ENCODE measurements at regions not wholly inside any gene's neighbourhood (a gene's known extent, or its start where the extent isn't known, plus 50 kb on each side); places are given as distances from the start of the nearest gene placed in this dataset.

GRCh38 chr6:139904568-139904967, 530.1 kb upstream of the CITED2 start:
- H3K4me3 ChIP-seq (ENCODE audit: low read depth, low read length), result no peak overlapping the region
- Mint-ChIP-seq H3K27ac (ENCODE audit: unreplicated experiment) (no peak overlapping the region), H3K36me3 (ENCODE audit: insufficient read depth, unreplicated experiment) (no peaks in the 10 kb centered on the region), H3K4me1 (ENCODE audit: low read depth, unreplicated experiment) (no peaks in the 10 kb centered on the region), H3K9me3 (ENCODE audit: unreplicated experiment) (no peaks in the 10 kb centered on the region), H3K4me3 (ENCODE audit: unreplicated experiment) (no peak overlapping the region), H3K27me3 (ENCODE audit: insufficient read depth, unreplicated experiment) (no peaks in the 10 kb centered on the region)
- BruUV-seq (replicated peaks), result no TSS peak
- 0 out of 2 replicates have a peak, but pooled peaks cover 3% of the 10 kb centered on the region for H3K9me3 ChIP-seq
- no peak for DNase-seq
- H3K36me3 ChIP-seq (ENCODE audit: control insufficient read depth, insufficient read depth, low read length), result no peaks in the 10 kb centered on the region
- ChIA-PET POLR2A (no interaction called here), CTCF (interaction anchor here (0.6 kb wide), 1 partner anchor 251 kb away, joined by 3 read pairs; no protein-coding TSS in a partner anchor)
- H3K27me3 ChIP-seq (replicated peaks; ENCODE audit: control insufficient read depth, insufficient read depth, low read length), result no peaks in the 10 kb centered on the region
- intact Hi-C loops (cut with micrococcal nuclease; ENCODE audit: unreplicated experiment), result no loop called here
- no peaks in the 10 kb centered on the region for H3K4me1 ChIP-seq
- TF ChIP-seq CTCF (IDR thresholded peaks at IDR 0.05; ENCODE audit: insufficient read depth in 1 of 2, low read depth in 1 of 2, low read length in 1 of 2, severe bottlenecking in 1 of 2, unreplicated experiment in 1 of 2), result no peak

GRCh38 chr6:139904158-139904533, 529.7 kb upstream of the CITED2 start:
- H3K27me3 ChIP-seq (replicated peaks; ENCODE audit: control insufficient read depth, insufficient read depth, low read length), result no peaks in the 10 kb centered on the region
- intact Hi-C loops (cut with micrococcal nuclease; ENCODE audit: unreplicated experiment), result no loop called here
- no peak for TF ChIP-seq CTCF (IDR thresholded peaks at IDR 0.05; ENCODE audit: insufficient read depth in 1 of 2, low read depth in 1 of 2, low read length in 1 of 2, severe bottlenecking in 1 of 2, unreplicated experiment in 1 of 2)
- ChIA-PET CTCF (no interaction called here), POLR2A (no interaction called here)
- no TSS peak for BruUV-seq (replicated peaks)
- Mint-ChIP-seq H3K36me3 (ENCODE audit: insufficient read depth, unreplicated experiment) (no peaks in the 10 kb centered on the region), H3K9me3 (ENCODE audit: unreplicated experiment) (no peaks in the 10 kb centered on the region), H3K4me1 (ENCODE audit: low read depth, unreplicated experiment) (no peaks in the 10 kb centered on the region), H3K27me3 (ENCODE audit: insufficient read depth, unreplicated experiment) (no peaks in the 10 kb centered on the region), H3K27ac (ENCODE audit: unreplicated experiment) (no peak overlapping the region), H3K4me3 (ENCODE audit: unreplicated experiment) (no peak overlapping the region)
- H3K9me3 ChIP-seq, result 0 out of 2 replicates have a peak, but pooled peaks cover 3% of the 10 kb centered on the region
- no peaks in the 10 kb centered on the region for H3K36me3 ChIP-seq (ENCODE audit: control insufficient read depth, insufficient read depth, low read length)
- H3K4me3 ChIP-seq (ENCODE audit: low read depth, low read length), result no peak overlapping the region
- no peaks in the 10 kb centered on the region for H3K4me1 ChIP-seq
- no peak for DNase-seq

- no peaks in the 10 kb centered on the region for H3K9me3 Mint-ChIP-seq (ENCODE audit: unreplicated experiment)
- TF ChIP-seq CTCF (IDR thresholded peaks at IDR 0.05; ENCODE audit: insufficient read depth in 1 of 2, low read depth in 1 of 2, low read length in 1 of 2, severe bottlenecking in 1 of 2, unreplicated experiment in 1 of 2), result no peak
- intact Hi-C loops (cut with micrococcal nuclease; ENCODE audit: unreplicated experiment), result no loop called here
- no peak overlapping the region for H3K4me3 ChIP-seq (ENCODE audit: low read depth, low read length)
- H3K36me3 Mint-ChIP-seq (ENCODE audit: insufficient read depth, unreplicated experiment), result no peaks in the 10 kb centered on the region
- no TSS peak for BruUV-seq (replicated peaks)
- CTCF ChIA-PET, result no interaction called here
- no peaks in the 10 kb centered on the region for H3K4me1 ChIP-seq
- 0 out of 2 replicates have a peak, but pooled peaks cover 3% of the 10 kb centered on the region for H3K9me3 ChIP-seq
- no peaks in the 10 kb centered on the region for H3K27me3 Mint-ChIP-seq (ENCODE audit: insufficient read depth, unreplicated experiment)
- H3K4me3 Mint-ChIP-seq (ENCODE audit: unreplicated experiment), result no peak overlapping the region
- H3K4me1 Mint-ChIP-seq (ENCODE audit: low read depth, unreplicated experiment), result no peaks in the 10 kb centered on the region
- no peak overlapping the region for H3K27ac Mint-ChIP-seq (ENCODE audit: unreplicated experiment)
- DNase-seq, result no peak
- no peaks in the 10 kb centered on the region for H3K36me3 ChIP-seq (ENCODE audit: control insufficient read depth, insufficient read depth, low read length)
- POLR2A ChIA-PET, result no interaction called here
- H3K27me3 ChIP-seq (replicated peaks; ENCODE audit: control insufficient read depth, insufficient read depth, low read length), result no peaks in the 10 kb centered on the region
Observed at GRCh38 chr6:139903411-139904157, 529.1 kb upstream of the CITED2 start.
